Muscle layer of duodenum (tissue), 2 donors: ENCODE measurements at regions not wholly inside any gene's neighbourhood (a gene's known extent, or its start where the extent isn't known, plus 50 kb on each side); places are given as distances from the start of the nearest gene placed in this dataset.

Experiments
- H3K27ac ChIP-seq: one replicate; pipeline ENCODE4 v1.7.0; 2013; ENCODE audit warnings: mild to moderate bottlenecking, low read length
- H3K27me3 ChIP-seq: one replicate; pipeline ENCODE4 v1.7.0; 2013; ENCODE audit warnings: low read depth, mild to moderate bottlenecking, control low read depth, low read length
- H3K36me3 ChIP-seq, 2 donors: one replicate each; pipeline ENCODE4 v1.7.0; 2013; ENCODE audit warnings: low read length in 2 of 2, control low read depth in 1 of 2, mild to moderate bottlenecking in 1 of 2; ENCODE audit not compliant: insufficient read depth in 2 of 2, control insufficient read depth in 1 of 2
- H3K4me1 ChIP-seq, 2 donors: one replicate each; pipeline ENCODE4 v1.7.0; 2013; ENCODE audit warnings: low read length in 2 of 2, mild to moderate bottlenecking in 2 of 2, control low read depth in 1 of 2, moderate library complexity in 1 of 2; ENCODE audit not compliant: insufficient read depth in 2 of 2, control insufficient read depth in 1 of 2
- H3K4me3 ChIP-seq, 2 donors: one replicate each; pipeline ENCODE4 v1.7.0; 2013; ENCODE audit warnings: low read length in 2 of 2, low read depth in 1 of 2, mild to moderate bottlenecking in 1 of 2
- H3K9me3 ChIP-seq, 2 donors: one replicate each; pipeline ENCODE4 v1.7.0; 2013; ENCODE audit warnings: low read length in 2 of 2, control low read depth in 1 of 2, mild to moderate bottlenecking in 1 of 2; ENCODE audit not compliant: control insufficient read depth in 1 of 2
- donor health status: healthy.

- Histone ChIP-seq H3K4me3 (no peak overlapping the region), H3K36me3 (no peaks in the 10 kb centered on the region), H3K9me3 (peaks cover 0 to 3% of the 10 kb centered on the region in 2 donors), H3K27ac (no peak overlapping the region), H3K4me1 (no peaks in the 10 kb centered on the region), H3K27me3 (no peaks in the 10 kb centered on the region)
These were observed 151.4 kb upstream of the FIGN start for GRCh38 chr2:163887182-163887581.

- Histone ChIP-seq H3K9me3 (no peaks in the 10 kb centered on the region), H3K27me3 (no peaks in the 10 kb centered on the region), H3K4me3 (no peak overlapping the region), H3K27ac (no peak overlapping the region), H3K4me1 (no peaks in the 10 kb centered on the region), H3K36me3 (no peaks in the 10 kb centered on the region)
These were observed 148.6 kb upstream of the FIGN start for GRCh38 chr2:163884416-163884815.

GRCh38 chr2:163878718-163879117 lies 142.9 kb upstream of the FIGN start:
- Histone ChIP-seq H3K4me3 (no peak overlapping the region), H3K4me1 (no peaks in the 10 kb centered on the region), H3K9me3 (no peaks in the 10 kb centered on the region), H3K27me3 (no peaks in the 10 kb centered on the region), H3K36me3 (no peaks in the 10 kb centered on the region), H3K27ac (no peak overlapping the region)

- Histone ChIP-seq H3K9me3 (no peaks in the 10 kb centered on the region), H3K27ac (no peak overlapping the region), H3K27me3 (no peaks in the 10 kb centered on the region), H3K36me3 (no peaks in the 10 kb centered on the region), H3K4me1 (no peaks in the 10 kb centered on the region), H3K4me3 (no peak overlapping the region)
These were observed 141.5 kb upstream of the FIGN start for GRCh38 chr2:163877316-163877715.

- Histone ChIP-seq H3K27me3 (no peaks in the 10 kb centered on the region), H3K9me3 (no peaks in the 10 kb centered on the region), H3K36me3 (no peaks in the 10 kb centered on the region), H3K27ac (no peak overlapping the region), H3K4me3 (no peak overlapping the region), H3K4me1 (no peaks in the 10 kb centered on the region)
These were observed 127.3 kb upstream of the FIGN start for GRCh38 chr2:163863073-163863472.

GRCh38 chr2:163859951-163860350 lies 124.1 kb upstream of the FIGN start:
- Histone ChIP-seq H3K9me3 (no peaks in the 10 kb centered on the region), H3K27me3 (no peaks in the 10 kb centered on the region), H3K4me1 (no peaks in the 10 kb centered on the region), H3K27ac (no peak overlapping the region), H3K4me3 (no peak overlapping the region), H3K36me3 (no peaks in the 10 kb centered on the region)

- Histone ChIP-seq H3K4me3 (no peak overlapping the region), H3K4me1 (no peaks in the 10 kb centered on the region), H3K27ac (no peak overlapping the region), H3K36me3 (no peaks in the 10 kb centered on the region), H3K27me3 (no peaks in the 10 kb centered on the region), H3K9me3 (no peaks in the 10 kb centered on the region)
These were observed 121.1 kb upstream of the FIGN start for GRCh38 chr2:163856941-163857340.

GRCh38 chr2:163852616-163853015 lies 116.8 kb upstream of the FIGN start:
- Histone ChIP-seq H3K4me1 (no peaks in the 10 kb centered on the region), H3K27ac (no peak overlapping the region), H3K9me3 (no peaks in the 10 kb centered on the region), H3K27me3 (no peaks in the 10 kb centered on the region), H3K4me3 (no peak overlapping the region), H3K36me3 (no peaks in the 10 kb centered on the region)

- no peaks in the 10 kb centered on the region for H3K36me3 ChIP-seq
These were observed 114.1 kb upstream of the FIGN start for GRCh38 chr2:163849756-163850435.

GRCh38 chr2:163838890-163839289 lies 103.1 kb upstream of the FIGN start:
- peaks cover 0 to 2% of the 10 kb centered on the region in 2 donors for H3K4me1 ChIP-seq
- no peaks in the 10 kb centered on the region for H3K36me3 ChIP-seq
- H3K9me3 ChIP-seq: no peaks in the 10 kb centered on the region
- no peak overlapping the region for H3K4me3 ChIP-seq
- no peak overlapping the region for H3K27ac ChIP-seq
- no peaks in the 10 kb centered on the region for H3K27me3 ChIP-seq

More at GRCh38 chr2:163849756-163850435, 114.1 kb upstream of the FIGN start:
- Histone ChIP-seq H3K9me3 (no peaks in the 10 kb centered on the region), H3K27ac (no peak overlapping the region), H3K27me3 (no peaks in the 10 kb centered on the region), H3K4me3 (no peak overlapping the region), H3K4me1 (no peaks in the 10 kb centered on the region)

GRCh38 chr2:163836167-163836566 lies 100.4 kb upstream of the FIGN start:
- Histone ChIP-seq H3K36me3 (no peaks in the 10 kb centered on the region), H3K4me3 (no peak overlapping the region), H3K4me1 (peaks cover 0 to 3% of the 10 kb centered on the region in 2 donors), H3K9me3 (no peaks in the 10 kb centered on the region), H3K27ac (no peak overlapping the region), H3K27me3 (no peaks in the 10 kb centered on the region)

GRCh38 chr2:163834841-163835240 lies 99.0 kb upstream of the FIGN start:
- no peak overlapping the region for H3K4me3 ChIP-seq
- no peaks in the 10 kb centered on the region for H3K27me3 ChIP-seq
- no peaks in the 10 kb centered on the region for H3K9me3 ChIP-seq
- peaks cover 0 to 3% of the 10 kb centered on the region in 2 donors for H3K4me1 ChIP-seq
- H3K27ac ChIP-seq: no peak overlapping the region
- no peaks in the 10 kb centered on the region for H3K36me3 ChIP-seq
